Body of pancreas (tissue), 4 donors: ENCODE measurements at regions not wholly inside any gene's neighbourhood (a gene's known extent, or its start where the extent isn't known, plus 50 kb on each side); places are given as distances from the start of the nearest gene placed in this dataset.

ENCODE experiments used
- ATAC-seq: fragments of 150-250 bp; one replicate; pipeline ENCODE4 v1.9.1; 2016
- DNase-seq, 4 donors: peaks; one replicate each; pipeline ENCODE4 v3.0.0-alpha.2; 2019
- H3K27ac ChIP-seq, 4 donors: fragments of 200-600 bp; sonication (generic); 1 replicate in 3 of 4; 2 replicates in 1 of 4; pipeline versions ENCODE4 v1.5.1 to v1.6.1; 2016 to 2019; ENCODE audit warnings: mild to moderate bottlenecking in 1 of 4, mixed read lengths in 1 of 4, moderate library complexity in 1 of 4
- H3K27me3 ChIP-seq, 2 donors: fragments of 200-600 bp; sonication (generic); one replicate each; pipeline ENCODE4 v1.6.0; 2016; ENCODE audit warnings: mild to moderate bottlenecking in 1 of 2
- H3K36me3 ChIP-seq, 2 donors: fragments of 200-600 bp; sonication (generic); replicated peaks in 1 of 2; 2 replicates each; pipeline ENCODE4 v1.5.1; 2016; ENCODE audit warnings: low read depth in 2 of 2; ENCODE audit not compliant: insufficient read depth in 1 of 2
- H3K4me1 ChIP-seq: fragments of 200-600 bp; sonication (generic); one replicate; pipeline ENCODE4 v1.6.0; 2016
- H3K4me3 ChIP-seq, 2 donors: fragments of 200-600 bp; sonication (generic); 1 replicate in 1 of 2; 2 replicates in 1 of 2; pipeline ENCODE4 v1.5.1; 2016 to 2019
- H3K9me3 ChIP-seq, 3 donors: fragments of 200-600 bp; sonication (generic); 1 replicate in 2 of 3; 2 replicates in 1 of 3; pipeline ENCODE4 v1.5.1; 2016
- CTCF ChIP-seq, 7 experiments: fragments of 450-650 bp in 4 of 7; fragments of 200-600 bp in 3 of 7; sonication (generic) in 3 of 7; IDR thresholded peaks; one replicate each; pipeline ENCODE4 v1.5.1; 2016 to 2019; ENCODE audit warnings: antibody characterized with exemption in 7 of 7
- POLR2A ChIP-seq, 3 donors: fragments of 450-650 bp; IDR thresholded peaks; one replicate each; pipeline ENCODE4 v1.6.1; 2016; ENCODE audit warnings: antibody characterized with exemption in 3 of 3, mild to moderate bottlenecking in 2 of 3
- WGBS, 2 donors: methylation state at CpG; one replicate each; pipeline ENCODE4 v1.1.5; 2017; 5-methylcytosine and 5-hydroxymethylcytosine counted together
- intact Hi-C: fragments of 100-400 bp; cut with DNase I; formaldehyde crosslinking; loops from one replicate; pipeline ENCODE4 v1.15.1; 2023

- no peak overlapping the region for H3K4me3 ChIP-seq
- no peaks in the 10 kb centered on the region for H3K9me3 ChIP-seq
- no peaks in the 10 kb centered on the region for H3K27me3 ChIP-seq
- ATAC-seq (no peak), DNase-seq (no peak)
- intact Hi-C loops: no loop called here
- H3K36me3 ChIP-seq: no peaks in the 10 kb centered on the region
- H3K27ac ChIP-seq: no peak overlapping the region
- no peaks in the 10 kb centered on the region for H3K4me1 ChIP-seq
- WGBS, 2 donors: 40 to 65% methylated on average over 4 of the region's 4 CpGs
- TF ChIP-seq CTCF (IDR thresholded peaks at IDR 0.05) (no peak), POLR2A (IDR thresholded peaks at IDR 0.05) (no peak)
Observed at GRCh38 chr19:31961191-31961590, 384.2 kb upstream of the ZNF507 start.

- 43 to 46% methylated on average over 3 of the region's 3 CpGs for WGBS, 2 donors
- Histone ChIP-seq H3K27ac (no peak overlapping the region), H3K4me1 (no peaks in the 10 kb centered on the region), H3K9me3 (no peaks in the 10 kb centered on the region), H3K27me3 (no peaks in the 10 kb centered on the region), H3K36me3 (no peaks in the 10 kb centered on the region), H3K4me3 (no peak overlapping the region)
- intact Hi-C loops: no loop called here
- TF ChIP-seq POLR2A (IDR thresholded peaks at IDR 0.05) (no peak), CTCF (IDR thresholded peaks at IDR 0.05) (no peak)
- DNase-seq (no peak), ATAC-seq (no peak)
Observed at GRCh38 chr19:31961667-31962066, 383.7 kb upstream of the ZNF507 start.

GRCh38 chr19:31962561-31962996 is 382.8 kb upstream of the ZNF507 start:
- Histone ChIP-seq H3K9me3 (no peaks in the 10 kb centered on the region), H3K27ac (no peak overlapping the region), H3K4me1 (no peaks in the 10 kb centered on the region), H3K36me3 (no peaks in the 10 kb centered on the region), H3K4me3 (no peak overlapping the region), H3K27me3 (no peaks in the 10 kb centered on the region)
- TF ChIP-seq CTCF (IDR thresholded peaks at IDR 0.05) (no peak), POLR2A (IDR thresholded peaks at IDR 0.05) (no peak)
- no peak for DNase-seq
- no peak for ATAC-seq
- intact Hi-C loops: no loop called here
- WGBS, 2 donors: 8 to 9% methylated on average over 5 of the region's 5 CpGs

- no peaks in the 10 kb centered on the region for H3K27me3 ChIP-seq
- no peak overlapping the region for H3K27ac ChIP-seq
- DNase-seq (no peak), ATAC-seq (no peak)
- no peaks in the 10 kb centered on the region for H3K36me3 ChIP-seq
- H3K4me3 ChIP-seq: no peak overlapping the region
- intact Hi-C loops: no loop called here
- TF ChIP-seq CTCF (IDR thresholded peaks at IDR 0.05) (no peak), POLR2A (IDR thresholded peaks at IDR 0.05) (no peak)
- H3K4me1 ChIP-seq: no peaks in the 10 kb centered on the region
- 81 to 85% methylated on average over 4 of the region's 4 CpGs for WGBS, 2 donors
- H3K9me3 ChIP-seq: no peaks in the 10 kb centered on the region
Observed at GRCh38 chr19:31963746-31964145, 381.7 kb upstream of the ZNF507 start.

- no peak for TF ChIP-seq POLR2A (IDR thresholded peaks at IDR 0.05)
- TF ChIP-seq CTCF (IDR thresholded peaks at IDR 0.05): no peak
- DNase-seq (no peak), ATAC-seq (no peak)
- 42 to 48% methylated on average over 5 of the region's 5 CpGs for WGBS, 2 donors
- H3K4me1 ChIP-seq: no peaks in the 10 kb centered on the region
- no peaks in the 10 kb centered on the region for H3K27me3 ChIP-seq
- H3K36me3 ChIP-seq: no peaks in the 10 kb centered on the region
- no peak overlapping the region for H3K27ac ChIP-seq
- H3K9me3 ChIP-seq: no peaks in the 10 kb centered on the region
- intact Hi-C loops: no loop called here
- no peak overlapping the region for H3K4me3 ChIP-seq
Observed at GRCh38 chr19:31969016-31969415, 376.4 kb upstream of the ZNF507 start.
